ENCODE measurements at regions not wholly inside any gene's neighbourhood (a gene's known extent, or its start where the extent isn't known, plus 50 kb on each side); places are given as distances from the start of the nearest gene placed in this dataset.

DNA sequence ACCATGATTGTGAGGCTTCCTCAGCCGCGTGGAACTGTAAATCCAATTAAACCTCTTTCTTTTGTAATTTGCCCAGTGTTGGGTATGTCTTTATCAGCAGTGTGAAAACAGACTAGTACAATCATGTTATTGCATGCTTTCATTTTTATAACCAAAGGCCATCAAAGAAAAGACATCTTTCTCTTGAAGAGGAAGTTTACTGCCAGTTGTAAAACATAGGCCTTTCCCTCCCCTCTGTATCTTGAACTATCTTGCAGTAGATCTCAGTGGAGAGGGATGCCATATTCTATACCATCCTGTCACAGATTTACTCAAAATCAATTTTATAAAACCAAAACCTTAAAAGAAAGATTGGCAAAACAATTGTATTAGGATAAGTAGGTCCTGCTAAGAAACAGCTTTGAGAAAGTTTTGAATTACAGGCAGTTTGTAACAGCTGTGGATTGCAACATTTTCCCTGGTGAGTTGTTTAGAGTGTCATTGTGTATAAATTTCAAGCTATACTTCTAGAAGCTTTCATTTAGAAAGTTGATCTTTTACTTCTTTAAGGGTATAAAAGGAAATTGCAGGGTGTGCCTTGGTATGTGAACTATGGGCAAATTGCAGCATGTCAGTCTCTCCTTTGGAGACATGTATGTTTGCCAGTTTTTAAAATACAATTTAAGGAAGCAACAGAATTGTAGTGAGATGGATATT is 128.0 kb downstream of the ATP23 start:
- no peak overlapping the region for H3K9ac ChIP-seq (ENCODE audit: low read length)
- no peaks in the 10 kb centered on the region for H3K27me3 ChIP-seq (ENCODE audit: insufficient read depth, low read length)
- no peak overlapping the region for H3K4me2 ChIP-seq (ENCODE audit: low read length)
- no peak overlapping the region for H3K4me3 ChIP-seq (replicated peaks in 1 of 2; ENCODE audit: low read depth in 1 of 2, low read length in 2 of 2)
- H4K20me1 ChIP-seq (ENCODE audit: insufficient read depth): no peaks in the 10 kb centered on the region
- DNase-seq (ENCODE audit: low read depth, low spot score) (no peak), ATAC-seq (no peak)
- H3K27ac ChIP-seq (ENCODE audit: low read depth, low read length): no peak overlapping the region
- H2AFZ ChIP-seq (ENCODE audit: low read depth, low read length, poor library complexity, severe bottlenecking): no peak overlapping the region
- H3K4me1 ChIP-seq (ENCODE audit: control insufficient read depth in 1 of 2, insufficient read depth in 2 of 2, low read length in 2 of 2): no peaks in the 10 kb centered on the region; a peak in 1 of 4 replicates
- H3K36me3 ChIP-seq (ENCODE audit: control insufficient read depth in 1 of 2, insufficient read depth in 2 of 2, low read length in 2 of 2): no peaks in the 10 kb centered on the region
- CTCF ChIA-PET: no interaction called here
- TF ChIP-seq YY1 (IDR thresholded peaks at IDR 0.05; ENCODE audit: extremely low read depth, insufficient replicate concordance, low read depth, low read length) (no peak), RAD21 (IDR thresholded peaks at IDR 0.05; ENCODE audit: low read depth) (no peak), POLR2A (IDR thresholded peaks at IDR 0.05; ENCODE audit: borderline replicate concordance, extremely low read depth, insufficient read depth, insufficient read length) (no peak), REST (IDR thresholded peaks at IDR 0.05; ENCODE audit: low read depth) (no peak), JUND (IDR thresholded peaks at IDR 0.05) (no peak)
- TF ChIP-seq, protein P1, sequence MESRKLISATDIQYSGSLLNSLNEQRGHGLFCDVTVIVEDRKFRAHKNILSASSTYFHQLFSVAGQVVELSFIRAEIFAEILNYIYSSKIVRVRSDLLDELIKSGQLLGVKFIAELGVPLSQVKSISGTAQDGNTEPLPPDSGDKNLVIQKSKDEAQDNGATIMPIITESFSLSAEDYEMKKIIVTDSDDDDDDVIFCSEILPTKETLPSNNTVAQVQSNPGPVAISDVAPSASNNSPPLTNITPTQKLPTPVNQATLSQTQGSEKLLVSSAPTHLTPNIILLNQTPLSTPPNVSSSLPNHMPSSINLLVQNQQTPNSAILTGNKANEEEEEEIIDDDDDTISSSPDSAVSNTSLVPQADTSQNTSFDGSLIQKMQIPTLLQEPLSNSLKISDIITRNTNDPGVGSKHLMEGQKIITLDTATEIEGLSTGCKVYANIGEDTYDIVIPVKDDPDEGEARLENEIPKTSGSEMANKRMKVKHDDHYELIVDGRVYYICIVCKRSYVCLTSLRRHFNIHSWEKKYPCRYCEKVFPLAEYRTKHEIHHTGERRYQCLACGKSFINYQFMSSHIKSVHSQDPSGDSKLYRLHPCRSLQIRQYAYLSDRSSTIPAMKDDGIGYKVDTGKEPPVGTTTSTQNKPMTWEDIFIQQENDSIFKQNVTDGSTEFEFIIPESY (IDR thresholded peaks at IDR 0.05; ENCODE audit: extremely low read depth, insufficient replicate concordance, low read length): no peak
- RAD21 ChIA-PET (ENCODE audit: low non-redundant PET in 1 of 2, low total read pairs in 2 of 2, uncharacterized antibody in 2 of 2, unreplicated experiment in 2 of 2): no interaction called here
- POLR2A ChIA-PET: no interaction called here
- BruUV-seq (replicated peaks): no TSS peak
- intact Hi-C loops (cut with micrococcal nuclease): no loop called here
- no peaks in the 10 kb centered on the region for H3K9me3 ChIP-seq (ENCODE audit: control insufficient read depth in 1 of 2, insufficient read depth in 1 of 2, low read depth in 1 of 2, low read length in 2 of 2)
- no peaks in the 10 kb centered on the region for H3K79me2 ChIP-seq (ENCODE audit: insufficient read depth, low read length)
- H3K9me2 ChIP-seq (ENCODE audit: insufficient read depth): no peaks in the 10 kb centered on the region
